ENCODE measurements at regions not wholly inside any gene's neighbourhood (a gene's known extent, or its start where the extent isn't known, plus 50 kb on each side); places are given as distances from the start of the nearest gene placed in this dataset.

DNA sequence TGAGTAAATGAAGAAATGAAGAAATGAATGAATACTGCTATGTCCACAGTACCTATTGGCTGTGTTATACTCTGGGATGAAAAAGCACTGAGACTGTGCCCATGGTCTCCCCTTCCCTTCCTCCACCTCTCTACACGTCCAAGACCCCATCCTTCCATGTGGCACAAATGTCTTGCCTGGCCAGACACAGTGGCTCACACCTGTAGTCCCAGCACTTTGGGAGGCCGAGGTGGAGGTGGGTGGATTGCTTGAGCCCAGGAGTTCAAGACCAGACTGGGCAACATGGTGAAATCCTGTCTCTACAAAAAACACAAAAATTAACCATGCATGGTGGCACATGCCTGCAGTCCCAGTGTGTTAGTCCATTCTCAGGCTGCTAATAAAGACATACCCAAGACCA lies 200.1 kb downstream of the FAM43A start:
- TF ChIP-seq, protein P1, sequence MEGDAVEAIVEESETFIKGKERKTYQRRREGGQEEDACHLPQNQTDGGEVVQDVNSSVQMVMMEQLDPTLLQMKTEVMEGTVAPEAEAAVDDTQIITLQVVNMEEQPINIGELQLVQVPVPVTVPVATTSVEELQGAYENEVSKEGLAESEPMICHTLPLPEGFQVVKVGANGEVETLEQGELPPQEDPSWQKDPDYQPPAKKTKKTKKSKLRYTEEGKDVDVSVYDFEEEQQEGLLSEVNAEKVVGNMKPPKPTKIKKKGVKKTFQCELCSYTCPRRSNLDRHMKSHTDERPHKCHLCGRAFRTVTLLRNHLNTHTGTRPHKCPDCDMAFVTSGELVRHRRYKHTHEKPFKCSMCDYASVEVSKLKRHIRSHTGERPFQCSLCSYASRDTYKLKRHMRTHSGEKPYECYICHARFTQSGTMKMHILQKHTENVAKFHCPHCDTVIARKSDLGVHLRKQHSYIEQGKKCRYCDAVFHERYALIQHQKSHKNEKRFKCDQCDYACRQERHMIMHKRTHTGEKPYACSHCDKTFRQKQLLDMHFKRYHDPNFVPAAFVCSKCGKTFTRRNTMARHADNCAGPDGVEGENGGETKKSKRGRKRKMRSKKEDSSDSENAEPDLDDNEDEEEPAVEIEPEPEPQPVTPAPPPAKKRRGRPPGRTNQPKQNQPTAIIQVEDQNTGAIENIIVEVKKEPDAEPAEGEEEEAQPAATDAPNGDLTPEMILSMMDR (IDR thresholded peaks at IDR 0.05), result no peak
- TF ChIP-seq HOXA7 (CRISPR knock-in tag; IDR thresholded peaks at IDR 0.05) (no peak), MAFK (IDR thresholded peaks at IDR 0.05; ENCODE audit: partially characterized antibody) (no peak), POLR2A (IDR thresholded peaks at IDR 0.05; ENCODE audit: low read length) (no peak), SMC3 (IDR thresholded peaks at IDR 0.05) (no peak), EHMT2 (IDR thresholded peaks at IDR 0.05; ENCODE audit: low read depth) (no peak), ZNF302 (CRISPR knock-in tag; IDR thresholded peaks at IDR 0.05) (no peak), JUNB (IDR thresholded peaks at IDR 0.05) (no peak)
- TF ChIP-seq, protein P2, sequence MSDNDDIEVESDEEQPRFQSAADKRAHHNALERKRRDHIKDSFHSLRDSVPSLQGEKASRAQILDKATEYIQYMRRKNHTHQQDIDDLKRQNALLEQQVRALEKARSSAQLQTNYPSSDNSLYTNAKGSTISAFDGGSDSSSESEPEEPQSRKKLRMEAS (IDR thresholded peaks at IDR 0.05), result no peak

Data from A549 (cell line).